ENCODE measurements at regions not wholly inside any gene's neighbourhood (a gene's known extent, or its start where the extent isn't known, plus 50 kb on each side); places are given as distances from the start of the nearest gene placed in this dataset.
A peak's percentile ranks its signal among the peaks of the same experiment; 100 is the strongest.

- DNase-seq, result peak; percentile 29
These were observed 197.2 kb upstream of the VEPH1 start for GRCh38 chr3:157700405-157700804.

GRCh38 chr3:157695586-157695985 is 192.4 kb upstream of the VEPH1 start:
- no peak for DNase-seq

GRCh38 chr3:157695103-157695502 is 191.9 kb upstream of the VEPH1 start:
- no peak for DNase-seq

GRCh38 chr3:157693762-157694161 is 190.5 kb upstream of the VEPH1 start:
- no peak for DNase-seq

- no peak for DNase-seq
These were observed 189.3 kb upstream of the VEPH1 start for GRCh38 chr3:157692468-157692867.

GRCh38 chr3:157683668-157684067 is 180.5 kb upstream of the VEPH1 start:
- no peak for DNase-seq

GRCh38 chr3:157672061-157672460 is 168.8 kb upstream of the VEPH1 start:
- no peak for DNase-seq

GRCh38 chr3:157671656-157672055 is 168.4 kb upstream of the VEPH1 start:
- no peak for DNase-seq

GRCh38 chr3:157669416-157669815 is 166.2 kb upstream of the VEPH1 start:
- DNase-seq, result peak; percentile 10

- no peak for DNase-seq
These were observed 164.3 kb upstream of the VEPH1 start for GRCh38 chr3:157667493-157667892.

GRCh38 chr3:157662171-157662570 is 159.0 kb upstream of the VEPH1 start:
- DNase-seq, result no peak

GRCh38 chr3:157660847-157661246 is 157.6 kb upstream of the VEPH1 start:
- no peak for DNase-seq

- no peak for DNase-seq
These were observed 149.2 kb upstream of the VEPH1 start for GRCh38 chr3:157652366-157652765.

- DNase-seq, result no peak
These were observed 147.5 kb upstream of the VEPH1 start for GRCh38 chr3:157650699-157651098.

- peak; percentile 55 for DNase-seq
These were observed 147.0 kb upstream of the VEPH1 start for GRCh38 chr3:157650172-157650571.

GRCh38 chr3:157649511-157649910 is 146.3 kb upstream of the VEPH1 start:
- DNase-seq, result no peak

- no peak for DNase-seq
These were observed 144.6 kb upstream of the VEPH1 start for GRCh38 chr3:157647820-157648219.

GRCh38 chr3:157639756-157640426 is 136.7 kb upstream of the VEPH1 start:
- no peak for DNase-seq

- DNase-seq, result no peak
These were observed 134.7 kb upstream of the VEPH1 start for GRCh38 chr3:157637866-157638265.

- no peak for DNase-seq
These were observed 130.0 kb upstream of the VEPH1 start for GRCh38 chr3:157633241-157633640.

GRCh38 chr3:157632075-157632474 is 128.9 kb upstream of the VEPH1 start:
- DNase-seq, result no peak

GRCh38 chr3:157631478-157631877 is 128.3 kb upstream of the VEPH1 start:
- no peak for DNase-seq

- peak; percentile 86 for DNase-seq
These were observed 123.6 kb upstream of the VEPH1 start for GRCh38 chr3:157626817-157627216.

- DNase-seq, result no peak
These were observed 121.6 kb upstream of the VEPH1 start for GRCh38 chr3:157624801-157625200.

- no peak for DNase-seq
These were observed 115.7 kb upstream of the VEPH1 start for GRCh38 chr3:157618886-157619285.

Measured in DMS53 (cell line).